ENCODE measurements at regions not wholly inside any gene's neighbourhood (a gene's known extent, or its start where the extent isn't known, plus 50 kb on each side); places are given as distances from the start of the nearest gene placed in this dataset.

GRCh38 chr15:95286352-95286880, 1044.1 kb upstream of the NR2F2 start:
- TF ChIP-seq, protein P1, sequence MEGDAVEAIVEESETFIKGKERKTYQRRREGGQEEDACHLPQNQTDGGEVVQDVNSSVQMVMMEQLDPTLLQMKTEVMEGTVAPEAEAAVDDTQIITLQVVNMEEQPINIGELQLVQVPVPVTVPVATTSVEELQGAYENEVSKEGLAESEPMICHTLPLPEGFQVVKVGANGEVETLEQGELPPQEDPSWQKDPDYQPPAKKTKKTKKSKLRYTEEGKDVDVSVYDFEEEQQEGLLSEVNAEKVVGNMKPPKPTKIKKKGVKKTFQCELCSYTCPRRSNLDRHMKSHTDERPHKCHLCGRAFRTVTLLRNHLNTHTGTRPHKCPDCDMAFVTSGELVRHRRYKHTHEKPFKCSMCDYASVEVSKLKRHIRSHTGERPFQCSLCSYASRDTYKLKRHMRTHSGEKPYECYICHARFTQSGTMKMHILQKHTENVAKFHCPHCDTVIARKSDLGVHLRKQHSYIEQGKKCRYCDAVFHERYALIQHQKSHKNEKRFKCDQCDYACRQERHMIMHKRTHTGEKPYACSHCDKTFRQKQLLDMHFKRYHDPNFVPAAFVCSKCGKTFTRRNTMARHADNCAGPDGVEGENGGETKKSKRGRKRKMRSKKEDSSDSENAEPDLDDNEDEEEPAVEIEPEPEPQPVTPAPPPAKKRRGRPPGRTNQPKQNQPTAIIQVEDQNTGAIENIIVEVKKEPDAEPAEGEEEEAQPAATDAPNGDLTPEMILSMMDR (IDR thresholded peaks at IDR 0.05), result no peak
- TF ChIP-seq YY1 (IDR thresholded peaks at IDR 0.05; ENCODE audit: low read depth) (no peak), MAX (IDR thresholded peaks at IDR 0.05; ENCODE audit: low read depth) (no peak), EZH2phosphoT487 (IDR thresholded peaks at IDR 0.05; ENCODE audit: borderline replicate concordance, low read depth) (no peak), RFX5 (IDR thresholded peaks at IDR 0.05; ENCODE audit: low read length) (no peak)
- TF ChIP-seq, protein P2, sequence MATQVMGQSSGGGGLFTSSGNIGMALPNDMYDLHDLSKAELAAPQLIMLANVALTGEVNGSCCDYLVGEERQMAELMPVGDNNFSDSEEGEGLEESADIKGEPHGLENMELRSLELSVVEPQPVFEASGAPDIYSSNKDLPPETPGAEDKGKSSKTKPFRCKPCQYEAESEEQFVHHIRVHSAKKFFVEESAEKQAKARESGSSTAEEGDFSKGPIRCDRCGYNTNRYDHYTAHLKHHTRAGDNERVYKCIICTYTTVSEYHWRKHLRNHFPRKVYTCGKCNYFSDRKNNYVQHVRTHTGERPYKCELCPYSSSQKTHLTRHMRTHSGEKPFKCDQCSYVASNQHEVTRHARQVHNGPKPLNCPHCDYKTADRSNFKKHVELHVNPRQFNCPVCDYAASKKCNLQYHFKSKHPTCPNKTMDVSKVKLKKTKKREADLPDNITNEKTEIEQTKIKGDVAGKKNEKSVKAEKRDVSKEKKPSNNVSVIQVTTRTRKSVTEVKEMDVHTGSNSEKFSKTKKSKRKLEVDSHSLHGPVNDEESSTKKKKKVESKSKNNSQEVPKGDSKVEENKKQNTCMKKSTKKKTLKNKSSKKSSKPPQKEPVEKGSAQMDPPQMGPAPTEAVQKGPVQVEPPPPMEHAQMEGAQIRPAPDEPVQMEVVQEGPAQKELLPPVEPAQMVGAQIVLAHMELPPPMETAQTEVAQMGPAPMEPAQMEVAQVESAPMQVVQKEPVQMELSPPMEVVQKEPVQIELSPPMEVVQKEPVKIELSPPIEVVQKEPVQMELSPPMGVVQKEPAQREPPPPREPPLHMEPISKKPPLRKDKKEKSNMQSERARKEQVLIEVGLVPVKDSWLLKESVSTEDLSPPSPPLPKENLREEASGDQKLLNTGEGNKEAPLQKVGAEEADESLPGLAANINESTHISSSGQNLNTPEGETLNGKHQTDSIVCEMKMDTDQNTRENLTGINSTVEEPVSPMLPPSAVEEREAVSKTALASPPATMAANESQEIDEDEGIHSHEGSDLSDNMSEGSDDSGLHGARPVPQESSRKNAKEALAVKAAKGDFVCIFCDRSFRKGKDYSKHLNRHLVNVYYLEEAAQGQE (IDR thresholded peaks at IDR 0.05; ENCODE audit: low read depth, low read length), result no peak
